Anterior cingulate cortex (tissue), 58 donors: ENCODE measurements at regions not wholly inside any gene's neighbourhood (a gene's known extent, or its start where the extent isn't known, plus 50 kb on each side); places are given as distances from the start of the nearest gene placed in this dataset.
"Not testable (repeated sequence)": the region's sequence is repeated elsewhere in the genome, so short reads cannot be mapped to it uniquely, and the experiment has no call there.

Experiments used
- DNase-seq, 58 donors: peaks; one replicate each; lab custom pipeline; 2025; lab: John Stamatoyannopoulos, UW

DNA sequence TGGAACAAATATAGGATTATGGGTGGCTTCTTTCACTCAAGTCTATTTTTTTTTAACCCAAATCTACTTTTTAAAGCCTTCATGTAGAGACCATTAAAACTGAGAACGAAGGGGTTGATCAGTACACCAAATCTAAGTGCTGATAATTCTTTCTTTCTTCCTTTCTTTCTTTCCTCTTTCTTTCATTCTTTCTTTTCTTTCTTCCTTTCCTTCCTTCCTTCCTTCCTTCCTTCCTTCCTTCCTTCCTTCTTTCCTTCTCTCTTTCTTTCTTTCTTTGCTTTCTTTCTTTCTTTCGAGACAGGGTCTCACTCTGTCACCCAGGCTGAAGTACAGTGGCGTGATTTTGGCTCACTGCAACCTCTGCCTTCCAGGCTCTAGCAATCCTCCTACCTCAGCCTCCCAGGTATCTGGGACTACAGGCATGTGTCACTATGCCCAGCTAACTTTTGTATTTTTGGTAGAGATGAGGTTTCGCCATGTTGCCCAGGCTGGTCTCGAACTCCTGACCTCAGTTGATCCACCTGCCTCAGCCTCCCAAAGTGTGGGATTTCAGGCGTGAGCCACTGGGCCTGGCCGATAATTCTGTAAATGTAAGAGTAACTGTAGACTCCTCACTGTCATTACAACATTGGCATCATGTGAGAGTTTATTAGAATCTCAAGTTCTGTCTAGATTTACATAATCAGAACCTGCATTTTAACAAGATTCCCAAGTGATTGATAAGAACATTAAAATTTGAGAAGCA is 236.4 kb downstream of the TFEC start:
- DNase-seq: no peak

GRCh38 chr7:115789901-115790300 is 240.7 kb downstream of the TFEC start:
- DNase-seq: peak in 1 of 58 donors; percentile 3

DNA sequence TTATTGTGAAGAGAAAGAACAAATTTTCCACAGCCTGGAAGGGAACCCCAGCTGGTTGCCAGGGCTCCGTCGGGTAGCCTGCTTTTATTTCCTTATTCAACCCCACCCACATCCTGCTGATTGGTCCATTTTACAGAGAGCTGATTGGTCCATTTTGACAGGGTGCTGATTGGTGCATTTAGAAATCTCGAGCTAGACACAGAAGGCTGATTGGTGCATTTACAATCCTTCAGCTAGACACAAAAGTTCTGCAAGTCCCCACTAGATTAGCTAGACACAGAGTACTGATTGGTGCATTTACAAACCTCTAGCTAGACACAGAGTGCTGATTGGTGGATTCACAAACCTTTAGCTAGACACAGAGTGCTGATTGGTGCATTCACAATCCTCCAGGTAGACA is 241.1 kb downstream of the TFEC start:
- DNase-seq: not testable (repeated sequence)

- DNase-seq: peak in 6 of 58 donors; percentile 1 to 43 (median 3)
Measured at GRCh38 chr7:115782696-115783490, 247.7 kb downstream of the TFEC start.

- no peak for DNase-seq
Measured at GRCh38 chr7:115779561-115779960, 251.0 kb downstream of the TFEC start.

GRCh38 chr7:115775981-115776380 is 254.6 kb downstream of the TFEC start:
- DNase-seq: no peak

- no peak for DNase-seq
Measured at GRCh38 chr7:115763347-115763746, 267.2 kb downstream of the TFEC start.

DNA sequence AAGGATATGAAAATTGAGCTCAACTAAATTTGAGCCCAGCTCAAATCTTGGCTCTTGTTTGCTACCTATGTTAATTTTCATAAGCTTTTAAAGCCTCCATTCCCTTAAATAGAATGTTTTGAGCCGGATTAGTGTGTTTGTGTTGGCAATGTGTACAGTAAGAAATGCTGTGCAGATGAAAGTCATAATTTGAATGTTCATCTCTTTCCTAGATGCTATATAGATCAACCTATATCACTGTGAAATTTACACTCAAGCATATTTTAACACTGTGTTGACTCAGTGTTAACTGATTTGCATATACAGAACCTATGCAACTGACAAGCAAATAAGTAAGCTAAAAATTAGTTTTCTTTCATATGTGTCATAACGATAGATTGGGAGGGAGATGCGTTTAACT is 272.5 kb downstream of the TFEC start:
- DNase-seq: no peak

- DNase-seq: no peak
Measured at GRCh38 chr7:115754226-115754625, 276.3 kb downstream of the TFEC start.

DNA sequence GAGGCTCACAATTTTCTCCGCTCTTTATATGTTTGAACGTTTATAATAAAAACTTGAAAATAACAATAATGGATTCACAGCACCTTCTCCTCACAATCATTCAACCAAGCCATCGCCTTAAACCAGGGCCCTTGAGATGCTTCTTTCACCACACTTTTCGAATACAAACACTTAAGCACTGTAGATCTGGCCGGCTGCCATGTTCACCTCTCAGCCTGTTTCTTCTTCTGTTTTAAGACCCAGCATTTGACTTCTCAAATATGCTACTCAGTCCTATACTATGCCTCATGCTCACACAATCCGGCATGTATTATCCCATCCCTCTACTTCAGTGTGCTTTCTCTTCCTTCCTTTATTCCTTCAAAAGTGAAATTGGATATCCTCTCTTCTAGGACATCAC is 280.6 kb downstream of the TFEC start:
- DNase-seq: no peak

DNA sequence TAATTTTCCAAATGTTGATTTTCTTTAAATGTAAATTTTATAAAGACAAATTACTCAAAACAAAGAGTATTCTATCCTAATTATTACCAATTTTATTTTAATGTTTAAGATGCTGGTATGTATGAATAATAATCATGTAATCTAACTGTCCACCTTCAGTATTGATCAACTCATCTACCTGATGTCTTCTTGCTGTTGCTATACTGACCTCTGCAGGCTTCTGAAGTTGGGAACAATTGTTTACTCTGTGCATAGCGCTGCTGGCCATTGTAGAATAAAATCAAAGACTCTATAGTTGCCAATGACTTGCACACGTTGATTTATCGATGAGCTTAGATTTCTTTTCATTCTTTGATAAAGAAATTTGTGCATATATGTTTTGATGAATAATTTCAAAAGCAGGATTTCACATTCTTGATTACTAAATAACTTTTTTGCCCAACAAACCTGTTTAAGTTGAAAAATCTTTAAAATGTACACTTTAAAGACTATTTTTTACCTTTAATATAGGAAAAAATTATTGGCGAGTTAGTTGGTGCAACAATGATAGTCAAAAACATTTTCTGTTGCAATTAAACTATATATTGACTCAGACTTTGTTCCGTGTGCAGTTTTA is 282.3 kb downstream of the TFEC start:
- peak in 1 of 58 donors; percentile 1 for DNase-seq

- DNase-seq: no peak
Measured at GRCh38 chr7:115747174-115747573, 283.4 kb downstream of the TFEC start.

DNA sequence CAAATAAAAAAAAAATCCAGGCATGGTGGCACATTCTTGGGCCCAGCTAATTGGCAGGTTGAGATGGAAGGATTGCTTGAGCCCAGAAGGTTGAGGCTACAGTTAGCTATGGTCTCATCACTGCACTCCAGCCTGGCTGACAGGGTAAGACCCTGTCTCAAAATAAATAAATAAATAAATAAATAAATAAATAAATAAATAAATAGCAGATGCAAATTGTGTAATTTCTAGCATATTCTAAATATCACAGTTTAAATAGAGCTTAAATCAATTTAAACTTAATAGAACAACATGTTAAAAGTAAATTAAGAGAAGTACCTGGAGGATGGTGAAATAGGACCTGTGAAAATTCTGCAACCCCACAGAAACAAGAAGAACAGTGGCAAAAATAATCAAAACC is 290.5 kb downstream of the TFEC start:
- no peak for DNase-seq

GRCh38 chr7:115734641-115735040 is 295.9 kb downstream of the TFEC start:
- no peak for DNase-seq

DNA sequence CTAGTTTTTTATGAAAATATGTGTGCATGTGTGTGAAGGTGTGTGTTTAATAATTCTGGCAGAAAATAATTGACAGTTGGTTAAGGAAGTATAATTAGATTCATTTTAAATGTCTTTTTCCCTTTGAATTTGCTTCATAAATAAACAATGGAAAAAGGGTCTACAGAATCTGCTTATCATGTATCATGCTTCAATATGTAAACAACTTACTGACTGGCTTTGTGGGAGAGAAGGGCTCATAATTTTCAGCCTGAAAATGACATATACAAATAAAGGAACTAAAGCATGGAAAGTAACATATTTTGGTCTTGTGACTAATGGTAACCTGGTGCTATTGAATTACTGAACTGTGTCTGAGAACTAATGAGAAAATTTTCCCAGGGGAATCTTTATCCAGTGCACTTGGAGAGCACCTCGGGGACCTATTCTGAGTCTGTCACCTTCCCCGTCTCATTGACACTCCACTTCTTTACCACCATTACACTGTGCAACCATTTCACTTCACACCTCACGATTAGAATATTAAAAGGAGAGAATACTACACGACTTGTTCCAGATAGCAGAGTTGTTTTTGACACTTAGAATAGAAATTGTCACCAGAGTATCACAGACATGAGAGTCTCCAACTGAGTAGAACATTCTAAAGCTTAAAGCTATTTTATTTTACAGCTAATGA is 298.6 kb downstream of the TFEC start:
- DNase-seq: no peak

DNA sequence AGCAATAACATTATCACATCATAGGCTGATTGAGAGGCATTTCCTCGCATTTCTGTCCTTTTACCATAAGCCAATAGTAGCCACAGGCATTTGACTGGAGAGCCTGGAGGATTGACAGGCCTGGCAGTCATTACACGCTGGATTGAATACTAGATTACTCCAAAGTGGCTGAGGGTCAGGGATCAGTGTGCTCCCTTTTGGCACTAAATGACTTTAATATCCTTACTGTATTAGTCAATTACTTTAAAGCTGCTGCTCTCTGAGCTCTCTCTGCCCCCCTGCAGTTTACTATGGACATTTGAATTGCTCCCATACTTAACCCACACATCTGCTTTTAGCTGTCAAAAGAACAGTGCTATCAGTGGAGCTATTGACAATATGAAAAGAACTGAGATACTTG is 302.0 kb downstream of the TFEC start:
- no peak for DNase-seq

DNA sequence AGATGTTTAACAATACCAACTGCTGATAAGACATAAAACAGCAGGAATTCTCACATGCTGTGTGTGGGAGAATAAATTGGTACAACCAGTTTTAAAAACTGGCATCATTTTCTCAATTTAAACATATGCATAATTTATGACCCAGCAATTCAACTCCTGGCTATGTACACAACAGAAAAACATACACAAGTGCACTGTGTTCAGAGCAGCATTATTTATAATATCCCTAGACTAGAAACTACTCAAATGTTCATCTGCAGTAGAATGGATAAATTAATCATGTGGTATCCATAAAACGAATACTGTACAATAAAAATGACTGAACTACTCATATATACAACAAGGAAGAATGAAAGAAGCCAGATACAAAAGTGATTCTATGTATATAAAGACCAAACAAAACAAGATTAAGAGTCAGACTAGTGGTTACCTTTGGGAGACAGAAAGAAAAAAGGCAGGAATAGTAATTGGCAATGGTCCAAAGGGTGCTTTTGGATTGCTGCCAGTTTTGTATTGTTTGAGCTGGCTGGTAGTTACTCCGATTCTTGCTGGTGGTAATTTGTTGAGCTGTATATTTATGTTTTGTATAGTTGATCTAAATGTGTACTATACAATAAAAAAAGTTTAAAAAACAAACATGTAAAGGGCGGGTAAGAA is 306.0 kb downstream of the TFEC start:
- DNase-seq: peak in 1 of 58 donors; percentile 35

- no peak for DNase-seq
Measured at GRCh38 chr7:115722302-115722977, 308.1 kb downstream of the TFEC start.

DNA sequence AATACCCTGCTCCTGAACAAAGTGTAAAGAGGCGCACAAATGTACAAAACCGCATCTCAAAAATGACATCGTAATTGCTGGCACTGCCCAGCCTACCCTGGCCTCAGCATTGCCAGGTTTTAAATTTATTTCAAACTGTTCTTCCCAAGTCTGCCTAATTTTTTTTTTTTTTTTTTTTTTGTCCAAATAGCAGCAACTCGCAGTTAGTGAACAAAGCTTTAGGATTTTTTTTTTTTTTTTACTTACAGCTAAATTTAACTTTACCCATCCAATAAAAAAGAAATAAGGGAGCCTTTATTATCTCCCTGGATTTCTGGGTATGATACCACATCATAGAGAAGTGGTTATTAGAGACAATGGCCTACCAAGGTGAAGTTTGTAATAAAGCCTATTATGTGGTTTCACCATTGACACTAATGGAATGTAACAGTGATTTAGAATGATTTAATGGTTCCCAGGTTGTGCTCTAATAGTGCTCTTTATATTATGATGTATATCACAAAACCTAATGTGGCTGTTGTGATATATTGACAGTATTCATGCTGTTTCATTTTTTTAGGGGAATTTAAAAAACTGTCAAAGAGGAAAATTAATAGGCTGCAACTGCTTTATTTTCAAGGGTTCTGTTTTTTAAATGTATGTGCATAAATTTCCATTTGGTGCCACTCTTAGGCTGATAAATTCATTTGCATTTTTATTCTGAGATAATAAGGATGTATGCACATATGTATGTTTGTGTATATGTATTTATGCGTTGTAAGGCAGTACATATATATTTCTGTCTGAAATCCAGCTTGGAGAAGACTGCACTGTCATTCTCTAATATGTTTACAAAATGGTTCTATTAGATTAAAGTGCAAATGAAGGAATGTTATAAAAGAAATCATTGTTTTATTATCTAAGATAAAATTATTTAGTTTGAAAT is 309.0 kb downstream of the TFEC start:
- no peak for DNase-seq
